ENCODE measurements at regions not wholly inside any gene's neighbourhood (a gene's known extent, or its start where the extent isn't known, plus 50 kb on each side); places are given as distances from the start of the nearest gene placed in this dataset.

DNA sequence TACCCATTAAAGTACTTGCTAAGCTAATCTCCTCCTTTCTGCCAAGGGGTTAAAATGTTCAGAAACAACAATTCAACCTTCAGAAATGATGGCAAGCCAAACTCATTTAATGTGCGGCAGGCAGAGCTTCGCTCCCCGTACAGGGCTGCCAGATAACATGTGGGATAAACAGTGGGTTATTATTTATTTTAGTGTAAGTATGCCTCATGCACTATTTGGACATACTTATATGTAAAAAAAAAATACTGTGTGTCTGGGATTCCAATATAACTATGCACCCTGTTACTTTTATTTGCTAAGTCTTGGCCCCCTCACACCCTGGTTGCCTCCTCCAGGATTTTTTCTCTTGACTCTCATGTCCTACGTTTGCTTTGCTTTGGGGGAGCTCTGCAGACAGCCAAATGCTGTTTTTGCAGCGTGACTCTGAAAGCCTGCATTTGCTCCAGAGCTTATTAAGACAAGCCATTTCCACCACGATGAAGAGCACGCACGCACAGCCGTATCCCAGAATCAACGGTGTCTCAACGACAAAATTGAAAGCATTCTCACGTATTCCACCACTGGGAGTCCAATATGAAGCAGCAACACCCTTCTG is 86.5 kb upstream of the SHANK2 start:
- Histone ChIP-seq H3K27ac (no peak overlapping the region), H3K27me3 (no peaks in the 10 kb centered on the region), H3K9me3 (no peaks in the 10 kb centered on the region), H3K4me1 (peaks cover 4 to 5% of the 10 kb centered on the region in 2 donors), H3K4me3 (replicated peaks in 1 of 3) (no peak overlapping the region), H3K36me3 (no peaks in the 10 kb centered on the region)
- TF ChIP-seq CTCF (IDR thresholded peaks at IDR 0.05) (no peak), POLR2A (IDR thresholded peaks at IDR 0.05) (no peak)
- WGBS, 2 donors, result 64 to 77% methylated on average over 12 of the region's 12 CpGs
- intact Hi-C loops (cut with DNase I), result no loop called here
- DNase-seq, result no peak

GRCh38 chr11:71336996-71337754 is 84.8 kb upstream of the SHANK2 start:
- Histone ChIP-seq H3K36me3 (no peaks in the 10 kb centered on the region), H3K27ac (no peak overlapping the region), H3K4me3 (replicated peaks in 1 of 3) (no peak overlapping the region), H3K27me3 (no peaks in the 10 kb centered on the region), H3K9me3 (no peaks in the 10 kb centered on the region), H3K4me1 (peaks cover 4 to 5% of the 10 kb centered on the region in 2 donors)
- TF ChIP-seq POLR2A (IDR thresholded peaks at IDR 0.05), result no peak
- no peak for TF ChIP-seq CTCF (IDR thresholded peaks at IDR 0.05)
- 78 to 88% methylated on average over 12 of the region's 12 CpGs for WGBS, 2 donors
- DNase-seq, result no peak
- intact Hi-C loops (cut with DNase I), result no loop called here

DNA sequence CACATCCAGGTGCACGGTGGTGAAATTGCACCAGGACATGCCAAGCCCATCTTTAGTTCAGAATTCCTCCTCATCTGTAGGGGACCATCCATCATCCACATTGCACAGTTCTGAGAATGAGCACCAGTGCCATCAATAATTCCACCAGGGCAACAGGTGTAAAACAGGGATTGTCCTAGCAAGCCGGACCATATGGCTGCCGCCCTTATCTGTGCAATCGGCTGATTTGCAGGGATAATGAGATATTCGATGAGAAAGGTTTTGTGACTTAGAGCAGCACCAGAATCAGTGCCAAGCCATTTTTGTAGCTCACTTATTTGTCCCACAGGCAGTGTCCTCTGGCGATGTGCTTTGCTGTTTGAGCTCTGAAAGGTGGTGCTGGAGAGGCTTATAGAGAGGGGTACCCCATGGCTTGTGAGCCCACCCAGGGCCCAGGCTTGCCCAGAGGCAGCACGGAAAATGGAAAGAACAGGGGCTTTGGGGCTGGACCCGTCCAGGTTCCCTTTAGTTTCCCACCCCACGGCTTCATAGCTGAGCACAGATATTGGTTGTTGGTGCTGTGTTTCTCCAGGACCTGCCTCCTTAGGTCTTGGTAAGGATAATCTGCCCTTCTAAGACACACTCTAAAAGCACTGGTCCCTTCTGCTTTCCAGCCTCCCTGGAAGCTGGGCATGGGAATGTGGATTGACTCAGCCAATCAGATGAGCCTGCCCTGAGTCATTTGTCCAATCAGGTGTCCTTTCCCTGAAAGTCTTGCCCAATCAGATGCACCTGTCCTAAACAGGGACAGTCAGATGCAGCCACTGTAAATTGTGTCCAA is 84.0 kb upstream of the SHANK2 start:
- no peaks in the 10 kb centered on the region for H3K36me3 ChIP-seq
- H3K27ac ChIP-seq, result no peak overlapping the region
- TF ChIP-seq CTCF (IDR thresholded peaks at IDR 0.05) (no peak), POLR2A (IDR thresholded peaks at IDR 0.05) (no peak)
- H3K4me3 ChIP-seq (replicated peaks in 1 of 3), result no peak overlapping the region
- H3K9me3 ChIP-seq, result no peaks in the 10 kb centered on the region
- intact Hi-C loops (cut with DNase I), result no loop called here
- H3K27me3 ChIP-seq, result no peaks in the 10 kb centered on the region
- 92 to 93% methylated on average over 9 of the region's 9 CpGs for WGBS, 2 donors
- peaks cover 4 to 5% of the 10 kb centered on the region in 2 donors for H3K4me1 ChIP-seq
- no peak for DNase-seq

DNA sequence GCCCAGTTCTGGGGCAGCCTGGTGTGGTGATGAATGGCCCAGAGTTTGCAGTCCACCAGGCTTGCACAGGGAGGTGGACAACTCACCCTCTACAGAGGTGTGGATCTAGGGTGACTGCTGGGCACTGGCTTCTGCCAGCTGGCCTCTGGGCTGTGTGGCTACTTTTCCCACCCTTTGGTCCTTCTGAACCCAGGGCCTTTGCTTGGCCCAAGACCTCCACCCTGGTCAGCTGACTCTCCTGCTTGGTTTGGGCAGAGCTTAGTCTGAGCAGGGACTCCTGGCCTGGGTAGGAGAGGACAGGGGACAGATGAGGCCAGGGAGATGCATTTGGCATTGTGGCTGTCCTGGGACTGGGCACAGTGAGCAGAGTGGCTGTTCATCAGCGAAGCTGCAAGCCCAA is 83.0 kb upstream of the SHANK2 start:
- Histone ChIP-seq H3K27me3 (no peaks in the 10 kb centered on the region), H3K4me1 (peaks cover 4 to 5% of the 10 kb centered on the region in 2 donors), H3K9me3 (no peaks in the 10 kb centered on the region), H3K36me3 (no peaks in the 10 kb centered on the region), H3K27ac (no peak overlapping the region), H3K4me3 (replicated peaks in 1 of 3) (no peak overlapping the region)
- no peak for DNase-seq
- intact Hi-C loops (cut with DNase I), result no loop called here
- no peak for TF ChIP-seq POLR2A (IDR thresholded peaks at IDR 0.05)
- TF ChIP-seq CTCF (IDR thresholded peaks at IDR 0.05), result no peak
- WGBS, 2 donors, result 100% methylated on average over 1 of the region's 1 CpG; no CpG with 5 or more reads in 1 of the 2 donors
